ENCODE measurements at regions not wholly inside any gene's neighbourhood (a gene's known extent, or its start where the extent isn't known, plus 50 kb on each side); places are given as distances from the start of the nearest gene placed in this dataset.

GRCh38 chr4:44871133-44871532 lies 144.8 kb upstream of the GNPDA2 start:
- no peaks in the 10 kb centered on the region for H3K36me3 Mint-ChIP-seq (ENCODE audit: low read depth)
- TF ChIP-seq CTCF (IDR thresholded peaks at IDR 0.05), result no peak
- H3K27me3 Mint-ChIP-seq, result no peaks in the 10 kb centered on the region
- no peak for DNase-seq
- H3K4me1 Mint-ChIP-seq, result no peaks in the 10 kb centered on the region
- no peak overlapping the region for H3K4me3 Mint-ChIP-seq
- H3K27ac Mint-ChIP-seq, result no peak overlapping the region
- ATAC-seq (ENCODE audit: low read depth), result no peak
- intact Hi-C loops (cut with micrococcal nuclease), result no loop called here
- no peaks in the 10 kb centered on the region for H3K9me3 Mint-ChIP-seq
- CTCF ChIA-PET, result no interaction called here
- POLR2A ChIA-PET, result no interaction called here

GRCh38 chr4:44869985-44870384 lies 143.6 kb upstream of the GNPDA2 start:
- ChIA-PET POLR2A (no interaction called here), CTCF (no interaction called here)
- Mint-ChIP-seq H3K4me1 (no peaks in the 10 kb centered on the region), H3K27ac (no peak overlapping the region), H3K27me3 (no peaks in the 10 kb centered on the region), H3K9me3 (peaks cover 3% of the 10 kb centered on the region), H3K36me3 (ENCODE audit: low read depth) (no peaks in the 10 kb centered on the region), H3K4me3 (no peak overlapping the region)
- TF ChIP-seq CTCF (IDR thresholded peaks at IDR 0.05), result no peak
- intact Hi-C loops (cut with micrococcal nuclease), result no loop called here
- DNase-seq (no peak), ATAC-seq (ENCODE audit: low read depth) (no peak)

- CTCF ChIA-PET, result no interaction called here
- no peak for ATAC-seq (ENCODE audit: low read depth)
Measured at GRCh38 chr4:44869222-44869882, 143.0 kb upstream of the GNPDA2 start.

GRCh38 chr4:44861756-44862155 lies 135.4 kb upstream of the GNPDA2 start:
- no peak for DNase-seq
- intact Hi-C loops (cut with micrococcal nuclease), result no loop called here
- no peaks in the 10 kb centered on the region for H3K36me3 Mint-ChIP-seq (ENCODE audit: low read depth)
- H3K27me3 Mint-ChIP-seq, result no peaks in the 10 kb centered on the region
- TF ChIP-seq CTCF (IDR thresholded peaks at IDR 0.05), result no peak
- ChIA-PET CTCF (no interaction called here), POLR2A (no interaction called here)
- H3K4me3 Mint-ChIP-seq, result no peak overlapping the region
- H3K4me1 Mint-ChIP-seq, result no peaks in the 10 kb centered on the region
- no peak for ATAC-seq (ENCODE audit: low read depth)
- H3K27ac Mint-ChIP-seq, result no peak overlapping the region
- H3K9me3 Mint-ChIP-seq, result peaks cover 3% of the 10 kb centered on the region

More at GRCh38 chr4:44869222-44869882, 143.0 kb upstream of the GNPDA2 start:
- Mint-ChIP-seq H3K27me3 (no peaks in the 10 kb centered on the region), H3K9me3 (peaks cover 3% of the 10 kb centered on the region), H3K36me3 (ENCODE audit: low read depth) (no peaks in the 10 kb centered on the region), H3K4me1 (no peaks in the 10 kb centered on the region), H3K4me3 (no peak overlapping the region), H3K27ac (no peak overlapping the region)
- intact Hi-C loops (cut with micrococcal nuclease), result no loop called here
- POLR2A ChIA-PET, result no interaction called here
- no peak for DNase-seq
- TF ChIP-seq CTCF (IDR thresholded peaks at IDR 0.05), result no peak

GRCh38 chr4:44859477-44859876 lies 133.1 kb upstream of the GNPDA2 start:
- no peak overlapping the region for H3K27ac Mint-ChIP-seq
- POLR2A ChIA-PET, result no interaction called here

More at GRCh38 chr4:44859477-44859876, 133.1 kb upstream of the GNPDA2 start:
- no peak for DNase-seq
- TF ChIP-seq CTCF (IDR thresholded peaks at IDR 0.05), result no peak
- CTCF ChIA-PET, result no interaction called here
- no peaks in the 10 kb centered on the region for H3K27me3 Mint-ChIP-seq
- H3K4me3 Mint-ChIP-seq, result no peak overlapping the region
- no peaks in the 10 kb centered on the region for H3K36me3 Mint-ChIP-seq (ENCODE audit: low read depth)
- no peak for ATAC-seq (ENCODE audit: low read depth)
- H3K9me3 Mint-ChIP-seq, result no peaks in the 10 kb centered on the region
- H3K4me1 Mint-ChIP-seq, result no peaks in the 10 kb centered on the region
- intact Hi-C loops (cut with micrococcal nuclease), result no loop called here
